Progenitor cell of endocrine pancreas (in vitro differentiated cells): ENCODE measurements at regions not wholly inside any gene's neighbourhood (a gene's known extent, or its start where the extent isn't known, plus 50 kb on each side); places are given as distances from the start of the nearest gene placed in this dataset.

Source experiments
- DNase-seq: peaks from one replicate; pipeline ENCODE4 v3.0.0; 2021; ENCODE audit warnings: low spot score; ENCODE audit not compliant: unreplicated experiment
- H3K27ac Mint-ChIP-seq: 2 replicates; pipeline ENCODE4 v1.8.0; 2021; ENCODE audit warnings: mild to moderate bottlenecking, moderate library complexity, mixed read lengths
- H3K27me3 Mint-ChIP-seq: 2 replicates; pipeline ENCODE4 v1.8.0; 2021; ENCODE audit warnings: mixed read lengths
- H3K36me3 Mint-ChIP-seq: 2 replicates; pipeline ENCODE4 v1.8.0; 2022; ENCODE audit warnings: mixed read lengths; ENCODE audit not compliant: insufficient read depth
- H3K4me1 Mint-ChIP-seq: 2 replicates; pipeline ENCODE4 v1.8.0; 2021; ENCODE audit warnings: low read depth, mixed read lengths
- H3K4me3 Mint-ChIP-seq: 2 replicates; pipeline ENCODE4 v1.8.0; 2021; ENCODE audit warnings: low read depth, mild to moderate bottlenecking, moderate library complexity, mixed read lengths
- H3K9me3 Mint-ChIP-seq: 2 replicates; pipeline ENCODE4 v1.8.0; 2021; ENCODE audit warnings: low read depth, mixed read lengths
- TF ChIP-seq, protein P1 (sequence below): fragments of 200-600 bp; sonication (generic); IDR thresholded peaks from one replicate; pipeline ENCODE4 v1.5.0; 2021; ENCODE audit warnings: antibody characterized with exemption, mild to moderate bottlenecking; ENCODE audit not compliant: unreplicated experiment

- Mint-ChIP-seq H3K4me1 (peaks cover 9% of the 10 kb centered on the region), H3K9me3 (peaks cover 8% of the 10 kb centered on the region), H3K36me3 (no peaks in the 10 kb centered on the region), H3K27me3 (no peaks in the 10 kb centered on the region), H3K27ac (no peak overlapping the region), H3K4me3 (no peak overlapping the region)
- TF ChIP-seq, protein P1, sequence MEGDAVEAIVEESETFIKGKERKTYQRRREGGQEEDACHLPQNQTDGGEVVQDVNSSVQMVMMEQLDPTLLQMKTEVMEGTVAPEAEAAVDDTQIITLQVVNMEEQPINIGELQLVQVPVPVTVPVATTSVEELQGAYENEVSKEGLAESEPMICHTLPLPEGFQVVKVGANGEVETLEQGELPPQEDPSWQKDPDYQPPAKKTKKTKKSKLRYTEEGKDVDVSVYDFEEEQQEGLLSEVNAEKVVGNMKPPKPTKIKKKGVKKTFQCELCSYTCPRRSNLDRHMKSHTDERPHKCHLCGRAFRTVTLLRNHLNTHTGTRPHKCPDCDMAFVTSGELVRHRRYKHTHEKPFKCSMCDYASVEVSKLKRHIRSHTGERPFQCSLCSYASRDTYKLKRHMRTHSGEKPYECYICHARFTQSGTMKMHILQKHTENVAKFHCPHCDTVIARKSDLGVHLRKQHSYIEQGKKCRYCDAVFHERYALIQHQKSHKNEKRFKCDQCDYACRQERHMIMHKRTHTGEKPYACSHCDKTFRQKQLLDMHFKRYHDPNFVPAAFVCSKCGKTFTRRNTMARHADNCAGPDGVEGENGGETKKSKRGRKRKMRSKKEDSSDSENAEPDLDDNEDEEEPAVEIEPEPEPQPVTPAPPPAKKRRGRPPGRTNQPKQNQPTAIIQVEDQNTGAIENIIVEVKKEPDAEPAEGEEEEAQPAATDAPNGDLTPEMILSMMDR = no peak
- DNase-seq = no peak
Measured at GRCh38 chr17:13332207-13332606, 269.5 kb downstream of the HS3ST3A1 start.

GRCh38 chr17:13329421-13329820 lies 272.3 kb downstream of the HS3ST3A1 start:
- TF ChIP-seq, protein P1 = no peak
- Mint-ChIP-seq H3K27ac (no peak overlapping the region), H3K4me3 (no peak overlapping the region), H3K9me3 (peaks cover 8% of the 10 kb centered on the region), H3K27me3 (no peaks in the 10 kb centered on the region), H3K4me1 (peaks cover 7% of the 10 kb centered on the region), H3K36me3 (no peaks in the 10 kb centered on the region)
- no peak for DNase-seq

DNA sequence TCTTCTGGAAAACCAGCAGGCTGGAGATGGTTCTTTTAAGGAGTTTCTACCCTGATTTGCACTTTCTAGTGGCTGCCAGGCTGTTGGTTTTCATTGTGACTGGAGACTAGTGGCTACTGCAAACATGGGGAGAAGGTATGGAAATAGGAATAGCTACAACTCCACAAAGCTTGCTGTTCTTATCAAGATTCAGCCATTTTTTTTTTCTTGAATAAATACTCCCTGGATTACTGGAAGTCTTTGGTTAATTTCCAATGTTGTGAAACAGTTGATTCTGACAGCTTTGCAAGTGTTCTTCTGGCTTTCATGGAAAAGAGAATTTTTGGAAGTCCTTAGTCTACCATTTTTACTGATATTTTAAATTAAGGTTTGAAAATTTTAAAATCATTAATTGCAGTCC lies 277.7 kb downstream of the HS3ST3A1 start:
- TF ChIP-seq, protein P1 = no peak
- DNase-seq = no peak
- Mint-ChIP-seq H3K36me3 (no peaks in the 10 kb centered on the region), H3K4me1 (peaks cover 11% of the 10 kb centered on the region), H3K27ac (no peak overlapping the region), H3K27me3 (no peaks in the 10 kb centered on the region), H3K9me3 (peaks cover 3% of the 10 kb centered on the region), H3K4me3 (no peak overlapping the region)

DNA sequence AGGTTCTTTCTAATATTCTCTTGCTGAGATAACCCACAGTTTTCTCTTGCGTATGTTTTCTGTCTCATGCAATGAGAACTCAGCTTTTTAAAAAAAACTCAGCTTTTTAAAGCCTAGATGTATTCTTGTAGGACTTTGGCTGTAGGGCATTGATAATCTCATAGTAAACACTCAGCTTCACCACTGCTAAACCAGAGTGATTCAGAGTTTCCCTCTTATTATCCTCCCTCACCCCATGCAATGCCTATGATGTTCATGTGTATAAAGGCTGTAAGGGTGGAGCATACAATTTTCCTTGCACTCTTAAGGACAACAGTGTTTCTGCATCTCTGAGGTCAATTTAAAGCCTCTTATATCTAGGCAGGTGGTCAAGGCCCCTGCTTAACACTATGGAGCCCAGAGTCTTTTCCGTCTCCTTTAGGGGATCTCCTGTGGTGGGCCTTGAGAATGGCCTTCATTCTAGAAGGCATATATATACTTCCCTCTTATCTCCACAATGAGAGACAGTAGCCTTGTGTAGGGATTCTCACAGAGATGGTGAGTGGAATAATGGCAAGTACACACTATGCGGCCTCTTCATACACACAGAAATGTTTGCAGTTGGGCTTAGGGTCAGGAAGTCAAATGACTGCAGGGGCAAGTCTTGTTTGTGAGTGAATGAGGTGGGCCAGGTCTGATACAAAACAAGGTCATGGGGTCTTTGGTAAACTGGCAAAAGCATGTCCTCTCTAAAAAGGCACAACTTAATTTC lies 279.6 kb downstream of the HS3ST3A1 start:
- H3K36me3 Mint-ChIP-seq = no peaks in the 10 kb centered on the region
- TF ChIP-seq, protein P1 = no peak
- DNase-seq = no peak
- no peaks in the 10 kb centered on the region for H3K27me3 Mint-ChIP-seq
- H3K4me3 Mint-ChIP-seq = no peak overlapping the region
- no peak overlapping the region for H3K27ac Mint-ChIP-seq
- H3K4me1 Mint-ChIP-seq = peaks cover 6% of the 10 kb centered on the region
- peaks cover 3% of the 10 kb centered on the region for H3K9me3 Mint-ChIP-seq

- no peak for DNase-seq
- no peak overlapping the region for H3K27ac Mint-ChIP-seq
- TF ChIP-seq, protein P1 = no peak
Measured at GRCh38 chr17:13320046-13320785, 281.5 kb downstream of the HS3ST3A1 start.

More at GRCh38 chr17:13320046-13320785, 281.5 kb downstream of the HS3ST3A1 start:
- Mint-ChIP-seq H3K9me3 (peaks cover 3% of the 10 kb centered on the region), H3K4me3 (no peak overlapping the region), H3K36me3 (no peaks in the 10 kb centered on the region), H3K27me3 (no peaks in the 10 kb centered on the region), H3K4me1 (peaks cover 6% of the 10 kb centered on the region)
